Embryonic facial prominence (tissue), 1 donor: ENCODE measurements at regions not wholly inside any gene's neighbourhood (a gene's known extent, or its start where the extent isn't known, plus 50 kb on each side); places are given as distances from the start of the nearest gene placed in this dataset.

Source experiments
- DNase-seq: peaks from one replicate; pipeline ENCODE4 v3.0.0-alpha.2; 2016; ENCODE audit errors: extremely low spot score

DNA sequence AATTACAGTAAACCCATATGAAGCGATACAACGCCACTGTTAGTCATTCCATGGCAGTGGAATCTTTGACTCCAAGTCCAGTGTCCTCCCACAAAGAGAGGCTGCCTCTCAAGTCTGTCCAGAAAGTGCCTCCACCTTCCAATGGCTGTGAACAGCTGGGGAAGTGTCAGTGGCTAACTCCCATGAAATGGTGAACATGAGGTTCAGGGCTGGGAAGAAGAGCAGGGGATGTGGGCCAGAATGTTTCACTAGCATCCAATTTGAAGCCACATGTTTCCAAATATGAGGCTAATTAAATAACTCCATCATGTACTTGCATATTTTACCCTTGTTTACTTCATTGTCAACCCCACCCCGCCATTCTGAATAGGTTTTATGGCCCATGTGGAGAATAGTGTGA lies 53.1 kb upstream of the CHST15 start:
- DNase-seq: no peak

DNA sequence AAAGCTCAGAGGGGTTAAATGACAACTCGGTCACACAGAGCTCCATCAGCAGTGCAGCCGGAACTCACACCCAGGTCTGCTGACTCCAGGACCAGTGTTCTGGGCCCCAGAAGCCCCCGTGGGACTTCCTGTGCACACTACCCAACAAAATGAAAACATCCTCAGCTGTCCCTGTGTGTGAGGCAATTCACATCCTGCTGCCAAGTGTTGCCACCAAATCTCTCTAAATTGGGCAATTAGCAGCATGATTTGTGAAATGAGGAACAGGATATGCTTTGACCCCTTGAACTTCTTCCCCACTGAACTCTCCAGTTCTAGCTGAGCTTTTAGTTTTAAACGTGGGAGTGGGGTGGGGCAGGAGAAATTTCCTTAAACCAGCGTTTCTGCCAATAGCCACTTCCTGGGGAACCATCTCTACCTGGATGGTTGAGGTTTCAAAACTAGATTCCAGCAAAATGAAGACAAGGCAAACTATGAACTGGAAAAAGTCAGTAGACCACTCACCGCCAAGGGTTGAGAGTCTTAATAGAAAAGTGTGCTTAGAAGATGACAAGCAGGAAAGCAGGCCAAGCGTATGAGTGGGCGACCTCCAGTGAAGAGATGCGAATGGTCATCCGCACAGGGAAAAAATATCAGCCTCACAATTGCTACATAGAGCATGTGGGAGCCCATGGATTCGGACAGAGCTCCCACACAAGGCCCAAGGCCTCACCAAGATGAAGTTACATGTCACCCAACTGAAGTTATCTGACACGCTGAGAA lies 51.9 kb upstream of the CHST15 start:
- DNase-seq: no peak

GRCh38 chr10:124144536-124144935 lies 51.1 kb upstream of the CHST15 start:
- DNase-seq: no peak

GRCh38 chr10:124143721-124144120 lies 50.3 kb upstream of the CHST15 start:
- no peak for DNase-seq
